ENCODE measurements at regions not wholly inside any gene's neighbourhood (a gene's known extent, or its start where the extent isn't known, plus 50 kb on each side); places are given as distances from the start of the nearest gene placed in this dataset.

- no peak for TF ChIP-seq ZBTB33 (IDR thresholded peaks at IDR 0.05; ENCODE audit: extremely low read depth, insufficient replicate concordance, low read length)
These were observed 168.4 kb upstream of the HAAO start (continued) for GRCh38 chr2:42960842-42961180.

DNA sequence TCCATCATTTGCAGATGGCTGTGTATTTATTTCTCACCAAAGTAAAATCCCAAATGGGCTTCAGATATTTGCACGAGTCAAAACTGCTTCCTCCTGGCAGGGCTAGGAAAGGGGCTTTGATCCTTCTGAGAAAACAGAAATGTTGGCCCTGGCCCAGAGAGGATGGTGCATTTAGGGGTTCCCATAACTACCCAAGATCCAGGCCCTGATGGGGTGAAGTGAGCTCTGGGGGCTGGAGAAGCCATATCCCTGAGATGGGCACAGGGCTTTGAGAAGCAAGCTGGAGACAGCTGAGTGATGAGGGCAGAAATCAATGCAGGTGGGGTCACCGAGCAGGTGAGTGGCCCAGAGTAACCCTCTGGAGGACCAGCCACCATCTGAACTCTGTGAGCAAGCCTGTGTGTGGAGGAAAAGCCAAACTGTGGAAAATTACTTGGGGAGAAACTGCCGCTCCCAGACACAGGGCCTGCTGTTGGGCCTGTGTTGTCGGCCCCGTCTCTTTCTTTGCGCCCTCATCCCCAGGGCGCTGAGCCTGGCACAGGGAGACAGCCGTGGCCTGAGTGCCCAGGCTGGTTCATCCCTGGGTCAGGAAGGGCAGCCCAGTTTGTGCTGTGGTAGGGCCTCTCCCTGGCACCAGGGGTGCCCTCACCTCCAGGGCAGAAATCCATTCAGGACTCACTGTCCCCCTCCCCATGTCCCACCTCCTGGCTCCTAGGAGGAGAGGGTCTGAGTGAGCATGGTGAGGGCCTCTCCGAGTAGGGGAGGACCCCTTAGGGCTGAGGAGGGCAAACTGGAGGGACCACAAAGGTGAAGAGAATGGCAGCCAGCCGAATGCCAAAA, 167.8 kb upstream of the HAAO start:
- CTCF ChIA-PET = no interaction called here
- POLR2A ChIA-PET = no interaction called here

More for the DNA sequence above, 167.8 kb upstream of the HAAO start:
- no peaks in the 10 kb centered on the region for H3K9me3 ChIP-seq (ENCODE audit: control insufficient read depth in 1 of 2, insufficient read depth in 1 of 2, low read depth in 1 of 2, low read length in 2 of 2)
- H3K4me2 ChIP-seq (ENCODE audit: low read length) = no peak overlapping the region
- ATAC-seq (no peak), DNase-seq (ENCODE audit: low read depth, low spot score) (no peak)
- no TSS peak for BruUV-seq (replicated peaks)
- H3K79me2 ChIP-seq (ENCODE audit: insufficient read depth, low read length) = no peaks in the 10 kb centered on the region
- no peaks in the 10 kb centered on the region for H3K4me1 ChIP-seq (ENCODE audit: control insufficient read depth in 1 of 2, insufficient read depth in 2 of 2, low read length in 2 of 2)
- intact Hi-C loops (cut with micrococcal nuclease) = no loop called here
- TF ChIP-seq SIN3A (IDR thresholded peaks at IDR 0.05; ENCODE audit: low read depth) (no peak), ZNF274 (IDR thresholded peaks at IDR 0.05; ENCODE audit: low read depth, low read length) (no peak), EZH2phosphoT487 (IDR thresholded peaks at IDR 0.05; ENCODE audit: borderline replicate concordance) (no peak), POLR2AphosphoS5 (IDR thresholded peaks at IDR 0.05; ENCODE audit: low read depth, low read length) (no peak)
- RAD21 ChIA-PET (ENCODE audit: low non-redundant PET in 1 of 2, low total read pairs in 2 of 2, uncharacterized antibody in 2 of 2, unreplicated experiment in 2 of 2) = no interaction called here
- H4K20me1 ChIP-seq (ENCODE audit: insufficient read depth) = no peaks in the 10 kb centered on the region
- H3K4me3 ChIP-seq (replicated peaks in 1 of 2; ENCODE audit: low read depth in 1 of 2, low read length in 2 of 2) = no peak overlapping the region
- no peak overlapping the region for H2AFZ ChIP-seq (ENCODE audit: low read depth, low read length, poor library complexity, severe bottlenecking)
- no peaks in the 10 kb centered on the region for H3K36me3 ChIP-seq (ENCODE audit: control insufficient read depth in 1 of 2, insufficient read depth in 2 of 2, low read length in 2 of 2)
- no peaks in the 10 kb centered on the region for H3K9me2 ChIP-seq (ENCODE audit: insufficient read depth)
- no peak overlapping the region for H3K9ac ChIP-seq (ENCODE audit: low read length)
- H3K27me3 ChIP-seq (ENCODE audit: insufficient read depth, low read length) = no peaks in the 10 kb centered on the region
- no peak overlapping the region for H3K27ac ChIP-seq (ENCODE audit: low read depth, low read length)
